ENCODE measurements at regions not wholly inside any gene's neighbourhood (a gene's known extent, or its start where the extent isn't known, plus 50 kb on each side); places are given as distances from the start of the nearest gene placed in this dataset.

DNA sequence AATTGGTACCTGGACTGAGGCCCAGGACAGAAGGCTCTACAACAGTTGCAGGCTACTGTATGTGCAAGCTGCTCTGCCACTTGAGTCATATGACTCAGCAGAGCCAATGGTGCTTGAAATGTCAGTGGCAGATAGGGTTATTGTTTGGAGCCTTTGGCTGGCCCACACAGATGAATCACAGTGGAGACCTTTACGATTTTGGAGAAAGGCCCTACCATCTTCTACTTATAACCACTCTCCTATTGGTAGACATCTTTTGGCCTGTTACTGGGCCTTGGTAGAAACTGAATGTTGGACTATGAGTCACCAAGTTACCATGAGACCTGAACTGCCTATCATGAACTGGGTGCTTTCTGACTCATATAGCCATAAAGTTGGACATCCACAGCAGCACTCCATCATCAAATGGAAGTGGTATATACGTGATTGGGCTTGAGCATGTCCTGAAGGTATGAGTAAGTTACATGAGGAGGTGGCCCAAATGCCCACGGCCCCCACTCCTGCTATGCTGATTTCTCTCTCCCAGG is 88.9 kb upstream of the NRXN1 start:
- H3K36me3 ChIP-seq = no peaks in the 10 kb centered on the region
- no peak for DNase-seq (ENCODE audit: low spot score in 2 of 2)
- H3K9me3 ChIP-seq = no peaks in the 10 kb centered on the region
- TF ChIP-seq POLR2A (IDR thresholded peaks at IDR 0.05) = no peak
- no peaks in the 10 kb centered on the region for H3K27me3 ChIP-seq
- WGBS = 85% methylated on average over 3 of the region's 3 CpGs
- no peak overlapping the region for H3K4me3 ChIP-seq
- H3K27ac ChIP-seq = no peak overlapping the region
- no peaks in the 10 kb centered on the region for H3K4me1 ChIP-seq

DNA sequence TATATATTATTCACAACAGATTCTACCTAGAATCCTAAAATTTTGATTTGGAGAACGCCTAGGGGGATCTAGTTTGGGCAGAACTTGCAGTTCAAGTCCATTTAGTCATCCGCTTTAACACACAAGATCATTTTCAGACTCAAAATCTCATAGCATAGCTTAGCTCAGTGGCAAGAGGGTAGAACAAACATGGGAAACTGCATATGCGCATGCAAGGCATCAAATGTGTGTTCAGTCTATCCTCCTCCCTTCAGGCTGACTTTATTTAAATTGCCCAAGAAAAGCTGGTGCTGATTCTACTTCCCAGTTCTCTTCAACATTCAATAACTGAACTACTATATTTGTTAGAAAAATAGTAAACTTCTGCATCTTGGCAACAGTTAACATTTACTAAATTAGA is 79.6 kb upstream of the NRXN1 start:
- 89% methylated on average over 3 of the region's 3 CpGs for WGBS
- Histone ChIP-seq H3K27ac (no peak overlapping the region), H3K36me3 (no peaks in the 10 kb centered on the region), H3K4me3 (no peak overlapping the region), H3K9me3 (no peaks in the 10 kb centered on the region), H3K4me1 (no peaks in the 10 kb centered on the region), H3K27me3 (no peaks in the 10 kb centered on the region)
- no peak for DNase-seq (ENCODE audit: low spot score in 2 of 2)
- no peak for TF ChIP-seq POLR2A (IDR thresholded peaks at IDR 0.05)
- TF ChIP-seq EP300 (IDR thresholded peaks at IDR 0.05) = no peak

DNA sequence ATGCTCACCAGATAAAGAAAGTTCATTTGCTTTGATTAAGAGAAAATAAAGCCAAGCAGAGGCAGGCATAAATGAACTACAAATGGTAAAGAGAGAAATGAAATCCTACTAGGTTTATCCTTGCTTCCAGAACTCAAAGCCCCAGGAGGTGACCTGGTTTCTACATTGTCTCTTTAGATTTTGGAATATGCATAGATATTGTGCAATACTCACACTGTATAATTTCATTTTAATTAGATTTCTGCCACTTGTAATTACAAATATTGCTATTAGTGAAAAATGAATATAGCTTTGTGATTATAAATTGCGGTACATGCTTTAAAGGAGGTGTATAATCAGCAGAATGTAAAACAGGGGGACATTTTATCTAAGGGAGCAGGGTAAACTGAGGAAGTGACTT is 76.9 kb upstream of the NRXN1 start:
- Histone ChIP-seq H3K36me3 (no peaks in the 10 kb centered on the region), H3K27me3 (no peaks in the 10 kb centered on the region), H3K27ac (no peak overlapping the region), H3K4me1 (no peaks in the 10 kb centered on the region), H3K9me3 (no peaks in the 10 kb centered on the region), H3K4me3 (no peak overlapping the region)
- 98% methylated on average over 1 of the region's 1 CpG for WGBS
- no peak for DNase-seq (ENCODE audit: low spot score in 2 of 2)
- TF ChIP-seq POLR2A (IDR thresholded peaks at IDR 0.05) = no peak
- TF ChIP-seq POLR2AphosphoS5 (IDR thresholded peaks at IDR 0.05) = no peak
- no peak for TF ChIP-seq EP300 (IDR thresholded peaks at IDR 0.05)
- TF ChIP-seq, protein P1, sequence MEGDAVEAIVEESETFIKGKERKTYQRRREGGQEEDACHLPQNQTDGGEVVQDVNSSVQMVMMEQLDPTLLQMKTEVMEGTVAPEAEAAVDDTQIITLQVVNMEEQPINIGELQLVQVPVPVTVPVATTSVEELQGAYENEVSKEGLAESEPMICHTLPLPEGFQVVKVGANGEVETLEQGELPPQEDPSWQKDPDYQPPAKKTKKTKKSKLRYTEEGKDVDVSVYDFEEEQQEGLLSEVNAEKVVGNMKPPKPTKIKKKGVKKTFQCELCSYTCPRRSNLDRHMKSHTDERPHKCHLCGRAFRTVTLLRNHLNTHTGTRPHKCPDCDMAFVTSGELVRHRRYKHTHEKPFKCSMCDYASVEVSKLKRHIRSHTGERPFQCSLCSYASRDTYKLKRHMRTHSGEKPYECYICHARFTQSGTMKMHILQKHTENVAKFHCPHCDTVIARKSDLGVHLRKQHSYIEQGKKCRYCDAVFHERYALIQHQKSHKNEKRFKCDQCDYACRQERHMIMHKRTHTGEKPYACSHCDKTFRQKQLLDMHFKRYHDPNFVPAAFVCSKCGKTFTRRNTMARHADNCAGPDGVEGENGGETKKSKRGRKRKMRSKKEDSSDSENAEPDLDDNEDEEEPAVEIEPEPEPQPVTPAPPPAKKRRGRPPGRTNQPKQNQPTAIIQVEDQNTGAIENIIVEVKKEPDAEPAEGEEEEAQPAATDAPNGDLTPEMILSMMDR (IDR thresholded peaks at IDR 0.05) = no peak

DNA sequence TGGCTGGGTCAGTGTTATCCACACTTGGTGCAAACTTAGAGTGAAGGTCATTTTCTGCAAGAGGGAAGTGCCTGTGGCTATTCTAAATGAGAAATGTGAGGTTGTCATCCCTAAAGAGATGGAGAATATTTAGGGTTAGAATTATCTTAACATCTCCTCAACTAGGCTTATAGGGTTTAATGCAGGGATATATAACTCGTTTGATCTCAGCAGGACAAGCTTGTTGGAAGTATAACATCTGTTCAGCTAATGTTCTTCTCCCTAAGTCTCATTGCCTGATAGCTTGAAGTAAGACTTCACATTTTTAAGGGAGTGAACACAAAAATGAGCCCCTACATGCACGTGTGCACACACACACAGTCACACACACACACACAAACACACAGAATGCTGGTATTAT is 75.9 kb upstream of the NRXN1 start:
- no peak for DNase-seq (ENCODE audit: low spot score in 2 of 2)
- no peaks in the 10 kb centered on the region for H3K4me1 ChIP-seq
- H3K36me3 ChIP-seq = no peaks in the 10 kb centered on the region
- H3K27ac ChIP-seq = no peak overlapping the region
- no peaks in the 10 kb centered on the region for H3K27me3 ChIP-seq
- H3K9me3 ChIP-seq = no peaks in the 10 kb centered on the region
- H3K4me3 ChIP-seq = no peak overlapping the region
- TF ChIP-seq EP300 (IDR thresholded peaks at IDR 0.05) = no peak
- TF ChIP-seq POLR2AphosphoS5 (IDR thresholded peaks at IDR 0.05) = no peak
- TF ChIP-seq POLR2A (IDR thresholded peaks at IDR 0.05) = no peak
- TF ChIP-seq, protein P1 (IDR thresholded peaks at IDR 0.05) = no peak
- 53% methylated on average over 2 of the region's 2 CpGs for WGBS

DNA sequence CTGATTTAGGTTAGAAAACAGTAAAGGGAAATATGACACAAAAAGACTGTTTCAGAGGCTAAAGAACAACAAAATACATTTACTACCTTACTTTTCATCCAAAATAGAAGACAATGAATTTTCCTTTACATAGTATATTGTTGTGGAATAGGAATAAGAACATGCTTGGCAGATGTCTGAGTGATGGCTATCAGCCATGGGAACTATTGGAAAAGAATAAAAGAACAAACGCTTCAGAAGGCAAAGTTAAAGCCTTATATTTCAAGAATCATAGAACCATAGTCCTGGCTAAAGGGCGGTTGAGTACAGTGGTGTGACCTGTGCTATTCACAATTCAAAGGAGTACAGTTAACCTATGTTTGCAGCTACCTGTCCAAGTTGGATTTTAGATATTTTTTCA is 73.9 kb upstream of the NRXN1 start:
- H3K36me3 ChIP-seq = no peaks in the 10 kb centered on the region
- no peak overlapping the region for H3K27ac ChIP-seq
- TF ChIP-seq POLR2A (IDR thresholded peaks at IDR 0.05) = no peak
- 70% methylated on average over 2 of the region's 2 CpGs for WGBS
- no peaks in the 10 kb centered on the region for H3K9me3 ChIP-seq
- no peak for DNase-seq (ENCODE audit: low spot score in 2 of 2)
- no peaks in the 10 kb centered on the region for H3K27me3 ChIP-seq
- no peaks in the 10 kb centered on the region for H3K4me1 ChIP-seq
- no peak overlapping the region for H3K4me3 ChIP-seq

DNA sequence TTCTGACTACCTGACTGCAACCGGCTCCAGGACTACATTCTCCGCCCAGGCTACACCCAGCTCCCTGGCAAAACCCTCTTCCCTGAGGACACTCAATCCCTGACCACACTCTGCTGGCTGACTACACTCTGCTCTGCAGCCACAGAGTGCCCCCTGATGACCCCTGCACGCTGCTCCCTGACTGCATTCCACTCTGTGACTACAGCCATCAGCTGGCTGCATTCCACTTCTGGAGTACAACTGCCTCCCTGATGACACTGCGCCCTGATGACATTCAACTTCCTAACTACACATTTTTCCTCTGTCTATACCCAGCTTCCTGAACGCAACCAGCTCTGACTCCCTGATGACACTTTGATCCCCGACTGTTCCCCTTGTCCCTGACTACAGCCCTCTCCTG is 71.3 kb upstream of the NRXN1 start:
- 40% methylated on average over 6 of the region's 6 CpGs for WGBS
- Histone ChIP-seq H3K4me1 (no peaks in the 10 kb centered on the region), H3K9me3 (no peaks in the 10 kb centered on the region), H3K27me3 (no peaks in the 10 kb centered on the region), H3K27ac (no peak overlapping the region), H3K4me3 (no peak overlapping the region), H3K36me3 (no peaks in the 10 kb centered on the region)
- TF ChIP-seq POLR2A (IDR thresholded peaks at IDR 0.05) (no peak), POLR2AphosphoS5 (IDR thresholded peaks at IDR 0.05) (no peak), EP300 (IDR thresholded peaks at IDR 0.05) (no peak)
- TF ChIP-seq, protein P1 (IDR thresholded peaks at IDR 0.05) = no peak
- peak in 1 of 2 donors; percentile 60 for DNase-seq (ENCODE audit: low spot score in 2 of 2)

DNA sequence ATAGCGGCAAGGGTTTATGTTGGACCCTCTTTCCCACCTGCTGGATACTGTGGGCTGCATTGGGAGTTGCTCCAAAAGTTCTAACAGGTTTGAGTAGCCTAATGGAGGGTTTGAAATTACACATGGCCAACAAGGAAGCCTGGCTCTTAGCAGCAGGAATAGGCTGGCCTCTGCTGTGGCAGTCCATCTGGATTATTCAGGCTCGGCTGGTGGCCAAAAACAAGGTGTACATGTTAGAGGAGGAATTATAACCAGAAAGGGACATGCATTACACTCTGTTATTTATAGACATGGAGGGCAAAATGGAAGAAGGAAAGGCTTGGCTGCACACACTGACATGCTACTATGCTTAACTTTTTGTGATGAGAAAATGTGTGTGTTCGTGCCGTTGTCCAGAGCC is 61.1 kb upstream of the NRXN1 start:
- 86% methylated on average over 4 of the region's 4 CpGs for WGBS

More for the DNA sequence above, 61.1 kb upstream of the NRXN1 start:
- Histone ChIP-seq H3K9me3 (no peaks in the 10 kb centered on the region), H3K36me3 (no peaks in the 10 kb centered on the region), H3K27ac (no peak overlapping the region), H3K4me1 (no peaks in the 10 kb centered on the region), H3K4me3 (no peak overlapping the region), H3K27me3 (no peaks in the 10 kb centered on the region)
- TF ChIP-seq EP300 (IDR thresholded peaks at IDR 0.05) (no peak), POLR2A (IDR thresholded peaks at IDR 0.05) (no peak), POLR2AphosphoS5 (IDR thresholded peaks at IDR 0.05) (no peak)
- TF ChIP-seq, protein P1 (IDR thresholded peaks at IDR 0.05) = no peak
- no peak for DNase-seq (ENCODE audit: low spot score in 2 of 2)

Measured in suprapubic skin (tissue), 4 donors.